HepG2 (cell line): ENCODE measurements at regions not wholly inside any gene's neighbourhood (a gene's known extent, or its start where the extent isn't known, plus 50 kb on each side); places are given as distances from the start of the nearest gene placed in this dataset.

ENCODE experiments used
- JUN ChIP-seq: sonication (generic); formaldehyde crosslinking; IDR thresholded peaks from 2 replicates; pipeline ENCODE4 v1.4.0; 2020; ENCODE audit warnings: mild to moderate bottlenecking, missing genetic modification reagents
- ZKSCAN1 ChIP-seq: fragments of 150-350 bp; IDR thresholded peaks from 2 replicates; pipeline ENCODE4 v1.6.1; 2014; ENCODE audit warnings: low read length

GRCh38 chr20:40612837-40613236 lies 76.2 kb downstream of the MAFB start:
- TF ChIP-seq ZKSCAN1 (no peak), JUN (CRISPR knock-in tag) (no peak)
